GM23338 (cell line): ENCODE measurements at regions not wholly inside any gene's neighbourhood (a gene's known extent, or its start where the extent isn't known, plus 50 kb on each side); places are given as distances from the start of the nearest gene placed in this dataset.

Experiments used
- ATAC-seq: fragments of 200-7000 bp; cut with Tn5 transposase; 3 replicates; pipeline ENCODE4 v1.9.1; 2020
- DNase-seq: peaks from one replicate; pipeline ENCODE4 v3.0.0-alpha.2; 2015; ENCODE audit warnings: low spot score
- H2AFZ ChIP-seq: fragments of 200-600 bp; sonication (generic); 2 replicates; pipeline ENCODE4 v1.8.0; 2016; ENCODE audit warnings: antibody characterized with exemption, mild to moderate bottlenecking, moderate library complexity
- H3F3A ChIP-seq: fragments of 200-600 bp; sonication (generic); replicated peaks from 2 replicates; pipeline ENCODE4 v1.8.0; 2017; ENCODE audit warnings: antibody characterized with exemption, mixed run types, low read depth
- H3K27ac ChIP-seq: fragments of 200-600 bp; sonication (generic); 2 replicates; pipeline ENCODE4 v1.6.1; 2016; ENCODE audit warnings: low read depth
- H3K27me3 ChIP-seq: fragments of 200-600 bp; sonication (generic); 2 replicates; pipeline ENCODE4 v1.8.0; 2016; ENCODE audit warnings: mild to moderate bottlenecking, mixed run types, moderate library complexity; ENCODE audit not compliant: insufficient read depth
- H3K36me3 ChIP-seq: fragments of 200-600 bp; sonication (generic); 2 replicates; pipeline ENCODE4 v1.8.0; 2016; ENCODE audit warnings: mild to moderate bottlenecking; ENCODE audit not compliant: insufficient read depth
- H3K4me1 ChIP-seq: fragments of 200-600 bp; sonication (generic); 2 replicates; pipeline ENCODE4 v1.8.0; 2016; ENCODE audit warnings: mild to moderate bottlenecking, moderate library complexity; ENCODE audit not compliant: insufficient read depth
- H3K4me2 ChIP-seq: fragments of 200-600 bp; sonication (generic); 2 replicates; pipeline ENCODE4 v1.7.1; 2017; ENCODE audit warnings: mixed run types
- H3K4me3 ChIP-seq: fragments of 200-600 bp; sonication (generic); 2 replicates; pipeline ENCODE4 v1.6.1; 2016; ENCODE audit warnings: mixed run types
- H3K79me2 ChIP-seq: fragments of 200-600 bp; sonication (generic); replicated peaks from 2 replicates; pipeline ENCODE4 v1.8.0; 2017; ENCODE audit warnings: mild to moderate bottlenecking; ENCODE audit not compliant: insufficient read depth
- H3K9me2 ChIP-seq: fragments of 200-600 bp; sonication (generic); 2 replicates; pipeline ENCODE4 v1.8.0; 2017; ENCODE audit not compliant: insufficient read depth
- H4K20me1 ChIP-seq: fragments of 200-600 bp; sonication (generic); replicated peaks from 2 replicates; pipeline ENCODE4 v1.8.0; 2017; ENCODE audit warnings: mild to moderate bottlenecking; ENCODE audit not compliant: insufficient read depth
- H3K27ac Mint-ChIP-seq: 2 replicates; pipeline ENCODE4 v1.8.0; 2020; ENCODE audit warnings: inconsistent platforms, mild to moderate bottlenecking, moderate library complexity, mixed read lengths
- H3K27me3 Mint-ChIP-seq: 3 replicates; pipeline ENCODE4 v1.8.0; 2022; ENCODE audit warnings: low read depth, mild to moderate bottlenecking, moderate library complexity, mixed read lengths, inconsistent platforms; ENCODE audit not compliant: insufficient read depth, poor library complexity
- H3K36me3 Mint-ChIP-seq: 3 replicates; pipeline ENCODE4 v1.8.0; 2021; ENCODE audit warnings: low read depth, mild to moderate bottlenecking, inconsistent platforms, moderate library complexity, mixed read lengths
- H3K4me1 Mint-ChIP-seq: 3 replicates; pipeline ENCODE4 v1.8.0; 2020; ENCODE audit warnings: mild to moderate bottlenecking, inconsistent platforms, mixed read lengths
- H3K4me3 Mint-ChIP-seq: 3 replicates; pipeline ENCODE4 v1.8.0; 2021; ENCODE audit warnings: moderate library complexity, mild to moderate bottlenecking, inconsistent platforms, mixed read lengths
- H3K9me3 Mint-ChIP-seq: 3 replicates; pipeline ENCODE4 v1.8.0; 2020; ENCODE audit warnings: moderate library complexity, mild to moderate bottlenecking, inconsistent platforms, mixed read lengths
- CREB1 ChIP-seq: fragments of 250-450 bp; sonication (Bioruptor Pico); IDR thresholded peaks from 2 replicates; pipeline ENCODE4 v1.5.0; 2020; ENCODE audit warnings: low read depth, mild to moderate bottlenecking, moderate library complexity
- CTCF ChIP-seq, 2 experiments: fragments of 200-600 bp in 1 of 2; sonication (generic) in 1 of 2; conservative IDR thresholded peaks; 2 replicates each; pipeline versions ENCODE4 v1.5.1 to v1.6.1; 2016 to 2017; ENCODE audit warnings: antibody characterized with exemption in 2 of 2, low read depth in 2 of 2, mild to moderate bottlenecking in 2 of 2, moderate library complexity in 1 of 2
- EZH2 ChIP-seq: fragments of 200-600 bp; sonication (generic); IDR thresholded peaks from one replicate; pipeline ENCODE4 v1.8.0; 2017; ENCODE audit warnings: antibody characterized with exemption, mild to moderate bottlenecking, low read depth; ENCODE audit not compliant: unreplicated experiment
- EZH2phosphoT487 ChIP-seq: fragments of 200-600 bp; sonication (generic); IDR thresholded peaks from one replicate; pipeline ENCODE4 v1.8.1; 2018; ENCODE audit warnings: antibody characterized with exemption; ENCODE audit not compliant: unreplicated experiment
- JUNB ChIP-seq: IDR thresholded peaks from one replicate; pipeline ENCODE4 v1.6.1; 2016; ENCODE audit warnings: antibody characterized with exemption; ENCODE audit not compliant: unreplicated experiment
- NANOG ChIP-seq: IDR thresholded peaks from 2 replicates; pipeline ENCODE4 v1.6.1; 2016; ENCODE audit warnings: antibody characterized with exemption, borderline replicate concordance
- POLR2AphosphoS5 ChIP-seq: IDR thresholded peaks from 2 replicates; pipeline ENCODE4 v1.6.1; 2016; ENCODE audit warnings: antibody characterized with exemption, low read depth
- ZNF114 ChIP-seq: fragments of 250-450 bp; sonication (Bioruptor Pico); IDR thresholded peaks from 2 replicates; pipeline ENCODE4 v1.5.0; 2020; ENCODE audit warnings: mild to moderate bottlenecking, moderate library complexity
- ZNF331 ChIP-seq: fragments of 250-450 bp; sonication (Bioruptor Pico); IDR thresholded peaks from 2 replicates; pipeline ENCODE4 v1.5.0; 2020; ENCODE audit warnings: low read depth, mild to moderate bottlenecking, moderate library complexity
- TF ChIP-seq, protein P1 (sequence below): fragments of 250-450 bp; sonication (Bioruptor Pico); IDR thresholded peaks from 2 replicates; pipeline ENCODE4 v1.5.0; 2020; ENCODE audit warnings: mild to moderate bottlenecking, moderate library complexity
- TF ChIP-seq, protein P2 (sequence below): IDR thresholded peaks from 2 replicates; pipeline ENCODE4 v1.6.1; 2016; ENCODE audit warnings: antibody characterized with exemption

- TF ChIP-seq, protein P1, sequence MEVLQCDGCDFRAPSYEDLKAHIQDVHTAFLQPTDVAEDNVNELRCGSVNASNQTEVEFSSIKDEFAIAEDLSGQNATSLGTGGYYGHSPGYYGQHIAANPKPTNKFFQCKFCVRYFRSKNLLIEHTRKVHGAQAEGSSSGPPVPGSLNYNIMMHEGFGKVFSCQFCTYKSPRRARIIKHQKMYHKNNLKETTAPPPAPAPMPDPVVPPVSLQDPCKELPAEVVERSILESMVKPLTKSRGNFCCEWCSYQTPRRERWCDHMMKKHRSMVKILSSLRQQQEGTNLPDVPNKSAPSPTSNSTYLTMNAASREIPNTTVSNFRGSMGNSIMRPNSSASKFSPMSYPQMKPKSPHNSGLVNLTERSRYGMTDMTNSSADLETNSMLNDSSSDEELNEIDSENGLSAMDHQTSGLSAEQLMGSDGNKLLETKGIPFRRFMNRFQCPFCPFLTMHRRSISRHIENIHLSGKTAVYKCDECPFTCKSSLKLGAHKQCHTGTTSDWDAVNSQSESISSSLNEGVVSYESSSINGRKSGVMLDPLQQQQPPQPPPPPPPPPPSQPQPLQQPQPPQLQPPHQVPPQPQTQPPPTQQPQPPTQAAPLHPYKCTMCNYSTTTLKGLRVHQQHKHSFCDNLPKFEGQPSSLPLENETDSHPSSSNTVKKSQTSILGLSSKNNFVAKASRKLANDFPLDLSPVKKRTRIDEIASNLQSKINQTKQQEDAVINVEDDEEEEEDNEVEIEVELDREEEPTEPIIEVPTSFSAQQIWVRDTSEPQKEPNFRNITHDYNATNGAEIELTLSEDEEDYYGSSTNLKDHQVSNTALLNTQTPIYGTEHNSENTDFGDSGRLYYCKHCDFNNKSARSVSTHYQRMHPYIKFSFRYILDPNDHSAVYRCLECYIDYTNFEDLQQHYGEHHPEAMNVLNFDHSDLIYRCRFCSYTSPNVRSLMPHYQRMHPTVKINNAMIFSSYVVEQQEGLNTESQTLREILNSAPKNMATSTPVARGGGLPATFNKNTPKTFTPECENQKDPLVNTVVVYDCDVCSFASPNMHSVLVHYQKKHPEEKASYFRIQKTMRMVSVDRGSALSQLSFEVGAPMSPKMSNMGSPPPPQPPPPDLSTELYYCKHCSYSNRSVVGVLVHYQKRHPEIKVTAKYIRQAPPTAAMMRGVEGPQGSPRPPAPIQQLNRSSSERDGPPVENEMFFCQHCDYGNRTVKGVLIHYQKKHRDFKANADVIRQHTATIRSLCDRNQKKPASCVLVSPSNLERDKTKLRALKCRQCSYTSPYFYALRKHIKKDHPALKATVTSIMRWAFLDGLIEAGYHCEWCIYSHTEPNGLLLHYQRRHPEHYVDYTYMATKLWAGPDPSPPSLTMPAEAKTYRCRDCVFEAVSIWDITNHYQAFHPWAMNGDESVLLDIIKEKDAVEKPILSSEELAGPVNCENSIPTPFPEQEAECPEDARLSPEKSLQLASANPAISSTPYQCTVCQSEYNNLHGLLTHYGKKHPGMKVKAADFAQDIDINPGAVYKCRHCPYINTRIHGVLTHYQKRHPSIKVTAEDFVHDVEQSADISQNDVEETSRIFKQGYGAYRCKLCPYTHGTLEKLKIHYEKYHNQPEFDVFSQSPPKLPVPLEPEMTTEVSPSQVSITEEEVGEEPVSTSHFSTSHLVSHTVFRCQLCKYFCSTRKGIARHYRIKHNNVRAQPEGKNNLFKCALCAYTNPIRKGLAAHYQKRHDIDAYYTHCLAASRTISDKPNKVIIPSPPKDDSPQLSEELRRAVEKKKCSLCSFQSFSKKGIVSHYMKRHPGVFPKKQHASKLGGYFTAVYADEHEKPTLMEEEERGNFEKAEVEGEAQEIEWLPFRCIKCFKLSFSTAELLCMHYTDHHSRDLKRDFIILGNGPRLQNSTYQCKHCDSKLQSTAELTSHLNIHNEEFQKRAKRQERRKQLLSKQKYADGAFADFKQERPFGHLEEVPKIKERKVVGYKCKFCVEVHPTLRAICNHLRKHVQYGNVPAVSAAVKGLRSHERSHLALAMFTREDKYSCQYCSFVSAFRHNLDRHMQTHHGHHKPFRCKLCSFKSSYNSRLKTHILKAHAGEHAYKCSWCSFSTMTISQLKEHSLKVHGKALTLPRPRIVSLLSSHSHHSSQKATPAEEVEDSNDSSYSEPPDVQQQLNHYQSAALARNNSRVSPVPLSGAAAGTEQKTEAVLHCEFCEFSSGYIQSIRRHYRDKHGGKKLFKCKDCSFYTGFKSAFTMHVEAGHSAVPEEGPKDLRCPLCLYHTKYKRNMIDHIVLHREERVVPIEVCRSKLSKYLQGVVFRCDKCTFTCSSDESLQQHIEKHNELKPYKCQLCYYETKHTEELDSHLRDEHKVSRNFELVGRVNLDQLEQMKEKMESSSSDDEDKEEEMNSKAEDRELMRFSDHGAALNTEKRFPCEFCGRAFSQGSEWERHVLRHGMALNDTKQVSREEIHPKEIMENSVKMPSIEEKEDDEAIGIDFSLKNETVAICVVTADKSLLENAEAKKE (CRISPR knock-in tag): no peak
- TF ChIP-seq ZNF114 (CRISPR knock-in tag): no peak
- no peak for TF ChIP-seq CREB1 (CRISPR knock-in tag)
- TF ChIP-seq EZH2phosphoT487: no peak
- TF ChIP-seq CTCF (conservative IDR thresholded peaks at IDR 0.05; ENCODE audit: low read depth in 2 of 2): no peak
Measured at GRCh38 chr12:20264026-20264425, 104.3 kb upstream of the PDE3A start (continued).

DNA sequence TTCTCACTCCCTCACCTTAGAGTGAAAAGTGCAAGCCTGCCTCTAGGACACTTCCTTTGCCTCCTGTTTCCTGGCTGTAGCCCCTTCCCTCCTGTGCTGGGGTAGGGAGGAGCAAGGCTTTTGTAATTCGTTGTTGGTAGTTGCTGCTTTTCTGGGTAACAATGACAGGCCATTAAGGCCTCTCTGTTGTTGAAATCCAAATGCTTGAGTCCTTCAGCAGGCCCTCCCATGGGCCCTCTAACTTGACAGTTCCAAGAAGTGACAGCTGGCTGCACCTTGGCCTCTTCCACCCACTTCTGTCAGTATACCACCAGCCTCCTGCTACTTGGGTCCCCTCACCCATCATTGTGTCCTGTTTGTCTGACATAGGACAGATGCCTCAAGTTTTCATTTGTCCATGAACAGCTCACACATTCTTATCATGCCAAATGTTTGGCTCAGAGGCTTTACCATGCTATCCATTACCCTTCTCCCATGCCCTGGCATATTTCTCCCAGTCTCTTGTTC is 103.7 kb upstream of the PDE3A start:
- H3F3A ChIP-seq: no peaks in the 10 kb centered on the region
- H3K27ac ChIP-seq: no peak overlapping the region
- H4K20me1 ChIP-seq: no peaks in the 10 kb centered on the region
- no peak overlapping the region for H3K4me3 Mint-ChIP-seq
- H3K27ac Mint-ChIP-seq: no peak overlapping the region
- H3K4me1 ChIP-seq: peaks cover 32% of the 10 kb centered on the region
- no peaks in the 10 kb centered on the region; the same call in 2 of the 3 replicates for H3K9me3 Mint-ChIP-seq
- peak overlapping the region; percentile 9; the same call in 1 of the 2 replicates for H3K4me3 ChIP-seq
- ATAC-seq (peak; percentile 100), DNase-seq (peak; percentile 92)
- H3K27me3 Mint-ChIP-seq: peaks cover 7% of the 10 kb centered on the region
- no peaks in the 10 kb centered on the region for H3K36me3 Mint-ChIP-seq
- H3K79me2 ChIP-seq: no peaks in the 10 kb centered on the region
- no peaks in the 10 kb centered on the region for H3K36me3 ChIP-seq
- H2AFZ ChIP-seq: no peak overlapping the region
- peaks cover 41% of the 10 kb centered on the region for H3K4me1 Mint-ChIP-seq
- H3K9me2 ChIP-seq: no peaks in the 10 kb centered on the region
- peak overlapping the region; percentile 31; the same call in 1 of the 2 replicates for H3K4me2 ChIP-seq
- H3K27me3 ChIP-seq: no peaks in the 10 kb centered on the region
- no peak for TF ChIP-seq EZH2
- TF ChIP-seq, protein P2, sequence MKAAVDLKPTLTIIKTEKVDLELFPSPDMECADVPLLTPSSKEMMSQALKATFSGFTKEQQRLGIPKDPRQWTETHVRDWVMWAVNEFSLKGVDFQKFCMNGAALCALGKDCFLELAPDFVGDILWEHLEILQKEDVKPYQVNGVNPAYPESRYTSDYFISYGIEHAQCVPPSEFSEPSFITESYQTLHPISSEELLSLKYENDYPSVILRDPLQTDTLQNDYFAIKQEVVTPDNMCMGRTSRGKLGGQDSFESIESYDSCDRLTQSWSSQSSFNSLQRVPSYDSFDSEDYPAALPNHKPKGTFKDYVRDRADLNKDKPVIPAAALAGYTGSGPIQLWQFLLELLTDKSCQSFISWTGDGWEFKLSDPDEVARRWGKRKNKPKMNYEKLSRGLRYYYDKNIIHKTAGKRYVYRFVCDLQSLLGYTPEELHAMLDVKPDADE: no peak
- TF ChIP-seq ZNF114 (CRISPR knock-in tag): peak; percentile 69; the same call in 1 of the 2 replicates
- peak; percentile 98 for TF ChIP-seq NANOG
- TF ChIP-seq POLR2AphosphoS5: peak; percentile 35; the same call in 1 of the 2 replicates
- no peak for TF ChIP-seq CTCF (conservative IDR thresholded peaks at IDR 0.05; ENCODE audit: low read depth in 2 of 2)
- no peak for TF ChIP-seq JUNB
- peak; percentile 20; the same call in 1 of the 2 replicates for TF ChIP-seq ZNF331 (CRISPR knock-in tag)
- no peak for TF ChIP-seq CREB1 (CRISPR knock-in tag)
- TF ChIP-seq EZH2phosphoT487: no peak
